ENCODE measurements at regions not wholly inside any gene's neighbourhood (a gene's known extent, or its start where the extent isn't known, plus 50 kb on each side); places are given as distances from the start of the nearest gene placed in this dataset.

DNA sequence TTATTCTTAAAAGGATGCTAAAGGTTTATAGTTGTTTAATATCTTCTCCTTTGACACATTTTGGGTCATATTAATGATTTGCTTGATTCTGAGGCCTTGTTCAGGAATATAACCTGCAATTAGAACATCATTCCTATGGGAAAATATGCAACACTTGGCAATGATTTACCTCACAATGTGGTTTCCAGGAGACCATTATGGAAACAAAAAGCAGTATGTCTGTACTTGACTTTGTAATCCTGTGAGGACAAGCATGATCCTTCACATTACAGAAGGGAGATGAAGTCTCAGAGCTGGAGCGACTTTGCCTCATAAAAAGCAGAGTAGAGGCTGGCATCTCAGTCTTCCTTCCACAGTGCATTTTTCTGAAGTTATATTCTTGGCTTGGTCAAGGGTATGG is 57.0 kb upstream of the CDCA7L start:
- DNase-seq: no peak

GRCh38 chr7:22001345-22002004 is 55.8 kb upstream of the CDCA7L start:
- DNase-seq: peak; percentile 71 to 85

GRCh38 chr7:21999896-22000295 is 54.2 kb upstream of the CDCA7L start:
- DNase-seq: no peak

GRCh38 chr7:21996641-21997040 is 50.9 kb upstream of the CDCA7L start:
- DNase-seq: peak in 1 of 2 experiments; percentile 8

Measured in SW 1271 (cell line).